Endothelial cell of umbilical vein (primary cell): ENCODE measurements at regions not wholly inside any gene's neighbourhood (a gene's known extent, or its start where the extent isn't known, plus 50 kb on each side); places are given as distances from the start of the nearest gene placed in this dataset.

ENCODE experiments used
- BruUV-seq: library from RNA; stranded (reverse); fragments of 400-500 nt; replicated peaks from 2 replicates; lab custom pipeline; 2021; lab: Mats Ljungman, UMichigan
- CTCF ChIA-PET: fragments of 300-600, 350-600 bp; sonication (Branson Sonifier 250); formaldehyde crosslinking; loops from one replicate; lab custom pipeline; 2021; ENCODE audit warnings: antibody characterized with exemption, inconsistent platforms; lab: Charles Lee
- POLR2A ChIA-PET: fragments of 300-600, 350-600 bp; sonication (Branson Sonifier 250); formaldehyde crosslinking; loops from one replicate; lab custom pipeline; 2021; ENCODE audit warnings: antibody characterized with exemption, inconsistent platforms; lab: Charles Lee
- DNase-seq: peaks from one replicate; pipeline ENCODE4 v3.0.0-alpha.2; 2011; ENCODE audit warnings: low read depth, low spot score
- FAIRE-seq: peaks from 2 replicates; lab custom pipeline; 2011; peaks lifted over from hg19 to GRCh38; lab: Jason Lieb, UNC
- H2AFZ ChIP-seq: 2 replicates; pipeline ENCODE4 v1.6.0; 2012; ENCODE audit warnings: low read depth, low read length, control low read depth, inconsistent platforms
- H3K27ac ChIP-seq: 2 replicates; pipeline ENCODE4 v1.5.1; 2011; ENCODE audit warnings: low read depth, mild to moderate bottlenecking, control low read depth, low read length, moderate library complexity; ENCODE audit not compliant: insufficient read depth
- H3K27me3 ChIP-seq, 2 experiments: 2 replicates each; pipeline versions ENCODE4 v1.6.0 to v1.6.1; 2011; ENCODE audit warnings: low read length in 2 of 2, mixed read lengths in 1 of 2; ENCODE audit not compliant: control insufficient read depth in 2 of 2, insufficient read depth in 2 of 2
- H3K36me3 ChIP-seq, 2 experiments: 2 replicates in 1 of 2; 3 replicates in 1 of 2; pipeline ENCODE4 v1.5.1; 2011; ENCODE audit warnings: low read length in 2 of 2, mild to moderate bottlenecking in 1 of 2, moderate library complexity in 1 of 2; ENCODE audit not compliant: control insufficient read depth in 2 of 2, insufficient read depth in 2 of 2; ENCODE audit errors: extremely low read depth in 1 of 2
- H3K4me1 ChIP-seq: 3 replicates; pipeline ENCODE4 v1.5.1; 2011; ENCODE audit warnings: mild to moderate bottlenecking, low read length; ENCODE audit not compliant: control insufficient read depth, insufficient read depth; ENCODE audit errors: extremely low read depth
- H3K4me2 ChIP-seq: 2 replicates; pipeline ENCODE4 v1.6.1; 2011; ENCODE audit warnings: low read length, control low read depth, mixed read lengths; ENCODE audit not compliant: insufficient read depth
- H3K4me3 ChIP-seq, 3 experiments: fragments of 200-600 bp in 1 of 3; sonication (generic), shearing (Covaris generic) in 1 of 3; replicated peaks in 1 of 3; 2 replicates each; pipeline ENCODE4 v1.5.1; 2011 to 2016; ENCODE audit warnings: control low read depth in 3 of 3, low read length in 3 of 3, mild to moderate bottlenecking in 2 of 3, inconsistent platforms in 1 of 3, low read depth in 1 of 3, moderate library complexity in 1 of 3; ENCODE audit not compliant: insufficient read depth in 1 of 3
- H3K79me2 ChIP-seq: 2 replicates; pipeline ENCODE4 v1.6.0; 2012; ENCODE audit warnings: low read length, inconsistent platforms; ENCODE audit not compliant: control insufficient read depth, insufficient read depth
- H3K9ac ChIP-seq: replicated peaks from 2 replicates; pipeline ENCODE3; 2011; ENCODE audit warnings: low read length, control low read depth; ENCODE audit not compliant: insufficient read depth; ENCODE audit errors: extremely low read depth
- H3K9me1 ChIP-seq: replicated peaks from 3 replicates; pipeline ENCODE4 v1.6.0; 2011; ENCODE audit warnings: mild to moderate bottlenecking, low read length; ENCODE audit not compliant: control insufficient read depth, insufficient read depth; ENCODE audit errors: extremely low read depth
- H3K9me3 ChIP-seq: replicated peaks from 2 replicates; pipeline ENCODE4 v1.5.1; 2012; ENCODE audit warnings: low read length, inconsistent platforms; ENCODE audit not compliant: control insufficient read depth, insufficient read depth
- H4K20me1 ChIP-seq: replicated peaks from 2 replicates; pipeline ENCODE3; 2011; ENCODE audit warnings: mild to moderate bottlenecking, low read length; ENCODE audit not compliant: control insufficient read depth, insufficient read depth; ENCODE audit errors: extremely low read depth
- CTCF ChIP-seq, 2 donors: IDR thresholded peaks; 1 replicate in 1 of 2; 2 replicates in 1 of 2; pipeline ENCODE4 v1.5.1; 2011; ENCODE audit warnings: low read length in 2 of 2, mild to moderate bottlenecking in 2 of 2, moderate library complexity in 2 of 2, control low read depth in 1 of 2, inconsistent platforms in 1 of 2, low read depth in 1 of 2; ENCODE audit not compliant: insufficient read depth in 1 of 2; ENCODE audit errors: extremely low read depth in 1 of 2
- EZH2 ChIP-seq: IDR thresholded peaks from 2 replicates; pipeline ENCODE4 v1.6.1; 2012; ENCODE audit warnings: borderline replicate concordance, low read depth, mild to moderate bottlenecking, moderate library complexity, low read length, inconsistent platforms; ENCODE audit not compliant: severe bottlenecking
- FOS ChIP-seq: IDR thresholded peaks from 2 replicates; pipeline ENCODE4 v1.6.1; 2011; ENCODE audit warnings: mild to moderate bottlenecking, low read length, moderate library complexity, borderline replicate concordance; ENCODE audit not compliant: insufficient read depth
- GATA2 ChIP-seq: IDR thresholded peaks from 2 replicates; pipeline ENCODE4 v1.7.0; 2011; ENCODE audit warnings: low read depth, mild to moderate bottlenecking, moderate library complexity, mixed read lengths, low read length; ENCODE audit not compliant: insufficient read length, insufficient read depth
- JUN ChIP-seq: IDR thresholded peaks from 2 replicates; pipeline ENCODE4 v1.6.1; 2011; ENCODE audit warnings: borderline replicate concordance, low read depth; ENCODE audit not compliant: insufficient read length, insufficient read depth
- MAX ChIP-seq: IDR thresholded peaks from 2 replicates; pipeline ENCODE4 v1.6.1; 2011; ENCODE audit not compliant: insufficient read depth, insufficient read length
- MYC ChIP-seq: IDR thresholded peaks from one replicate; pipeline ENCODE4 v1.6.1; 2011; ENCODE audit warnings: mild to moderate bottlenecking, low read depth, low read length
- POLR2A ChIP-seq: IDR thresholded peaks from 2 replicates; pipeline ENCODE4 v1.6.1; 2012; ENCODE audit warnings: low read depth, mild to moderate bottlenecking, control low read depth, low read length
- POLR2AphosphoS5 ChIP-seq: IDR thresholded peaks from 2 replicates; pipeline ENCODE4 v1.6.1; 2012; ENCODE audit warnings: low read depth, mild to moderate bottlenecking, control low read depth, low read length, moderate library complexity; ENCODE audit not compliant: insufficient read depth
- dilution Hi-C: fragments of 300-500 bp; cut with MboI; formaldehyde crosslinking; loops from one replicate; pipeline ENCODE4 v1.15.0; 2019; ENCODE audit warnings: low sequenced_read_pairs; ENCODE audit not compliant: extremely low pct_ligation_motif_present
- intact Hi-C: fragments of 100-400 bp; cut with micrococcal nuclease; formaldehyde crosslinking; loops from one replicate; pipeline ENCODE4 v1.10.0; 2022

- no TSS peak for BruUV-seq
- no peak for DNase-seq
- no peak overlapping the region for H3K4me2 ChIP-seq
- CTCF ChIA-PET = no interaction called here
- H3K4me1 ChIP-seq = no peaks in the 10 kb centered on the region
- no peak overlapping the region for H3K9ac ChIP-seq
- no peak for TF ChIP-seq MAX
- TF ChIP-seq GATA2 = no peak
- no peak for TF ChIP-seq FOS
- no peak for TF ChIP-seq POLR2A
- no peak for TF ChIP-seq CTCF (IDR thresholded peaks at IDR 0.05; ENCODE audit: extremely low read depth in 1 of 2, insufficient read depth in 1 of 2, low read depth in 1 of 2, low read length in 2 of 2)
- no peak for TF ChIP-seq MYC
- no peak for TF ChIP-seq EZH2
- no peak for TF ChIP-seq POLR2AphosphoS5
- TF ChIP-seq JUN = no peak
- H3K36me3 ChIP-seq = no peaks in the 10 kb centered on the region
- H3K79me2 ChIP-seq = no peaks in the 10 kb centered on the region
- no peak for FAIRE-seq
- POLR2A ChIA-PET = no interaction called here
- no peaks in the 10 kb centered on the region for H4K20me1 ChIP-seq
- no peak overlapping the region for H3K27ac ChIP-seq
- no peaks in the 10 kb centered on the region for H3K27me3 ChIP-seq
- no peaks in the 10 kb centered on the region for H3K9me1 ChIP-seq
- H3K4me3 ChIP-seq = no peak overlapping the region
- H2AFZ ChIP-seq = no peak overlapping the region
- intact Hi-C loops = no loop called here
- no peaks in the 10 kb centered on the region for H3K9me3 ChIP-seq
- dilution Hi-C loops = no loop called here
Observed at GRCh38 chr4:116122124-116122523, 963.3 kb downstream of the TRAM1L1 start.
